DMS79 treated with DMSO at 0.1 percent for 48 hours (cell line): ENCODE measurements at regions not wholly inside any gene's neighbourhood (a gene's known extent, or its start where the extent isn't known, plus 50 kb on each side); places are given as distances from the start of the nearest gene placed in this dataset.
"Not testable (repeated sequence)": the region's sequence is repeated elsewhere in the genome, so short reads cannot be mapped to it uniquely, and the experiment has no call there.

Source experiments
- DNase-seq: peaks from one replicate; lab custom pipeline; 2025; lab: John Stamatoyannopoulos, UW

GRCh38 chr5:97234380-97234779 lies 51.3 kb upstream of the RIOK2 start:
- not testable (repeated sequence) for DNase-seq

GRCh38 chr5:97242341-97242740 lies 59.3 kb upstream of the RIOK2 start:
- DNase-seq, result no peak

GRCh38 chr5:97243353-97243752 lies 60.3 kb upstream of the RIOK2 start:
- no peak for DNase-seq

- no peak for DNase-seq
These were observed 62.3 kb upstream of the RIOK2 start for GRCh38 chr5:97245386-97245785.

- DNase-seq, result no peak
These were observed 67.1 kb upstream of the RIOK2 start for GRCh38 chr5:97250113-97250512.

GRCh38 chr5:97266076-97266475 lies 83.0 kb upstream of the RIOK2 start:
- no peak for DNase-seq

GRCh38 chr5:97266576-97266975 lies 83.5 kb upstream of the RIOK2 start:
- DNase-seq, result no peak

- no peak for DNase-seq
These were observed 84.7 kb upstream of the RIOK2 start for GRCh38 chr5:97267767-97268166.

- DNase-seq, result no peak
These were observed 93.5 kb upstream of the RIOK2 start for GRCh38 chr5:97276474-97277120.

- DNase-seq, result no peak
These were observed 98.2 kb upstream of the RIOK2 start for GRCh38 chr5:97281257-97281656.

GRCh38 chr5:97297063-97297703 lies 114.1 kb upstream of the RIOK2 start:
- no peak for DNase-seq

GRCh38 chr5:97297704-97298091 lies 114.7 kb upstream of the RIOK2 start:
- no peak for DNase-seq

GRCh38 chr5:97301181-97301580 lies 118.1 kb upstream of the RIOK2 start:
- DNase-seq, result not testable (repeated sequence)

GRCh38 chr5:97338729-97339128 lies 155.7 kb upstream of the RIOK2 start:
- no peak for DNase-seq

- DNase-seq, result no peak
These were observed 172.7 kb upstream of the RIOK2 start for GRCh38 chr5:97355775-97356174.

- DNase-seq, result no peak
These were observed 180.5 kb upstream of the RIOK2 start for GRCh38 chr5:97363577-97363976.

GRCh38 chr5:97364731-97365130 lies 181.7 kb upstream of the RIOK2 start:
- no peak for DNase-seq

- DNase-seq, result no peak
These were observed 182.3 kb upstream of the RIOK2 start for GRCh38 chr5:97365163-97365845.

GRCh38 chr5:97365918-97366317 lies 182.9 kb upstream of the RIOK2 start:
- no peak for DNase-seq

GRCh38 chr5:97375959-97376358 lies 192.9 kb upstream of the RIOK2 start:
- no peak for DNase-seq

- no peak for DNase-seq
These were observed 194.5 kb upstream of the RIOK2 start for GRCh38 chr5:97377582-97377981.

- no peak for DNase-seq
These were observed 200.9 kb upstream of the RIOK2 start for GRCh38 chr5:97383996-97384395.

- no peak for DNase-seq
These were observed 205.7 kb upstream of the RIOK2 start for GRCh38 chr5:97388794-97389193.
